ENCODE measurements at regions not wholly inside any gene's neighbourhood (a gene's known extent, or its start where the extent isn't known, plus 50 kb on each side); places are given as distances from the start of the nearest gene placed in this dataset.

- TF ChIP-seq GLIS3 (CRISPR knock-in tag; IDR thresholded peaks at IDR 0.05) (no peak), PPARA (CRISPR knock-in tag; IDR thresholded peaks at IDR 0.05; ENCODE audit: borderline replicate concordance) (no peak), ZFP3 (CRISPR knock-in tag; IDR thresholded peaks at IDR 0.05) (no peak), TSHZ2 (CRISPR knock-in tag; IDR thresholded peaks at IDR 0.05) (no peak), CSRNP3 (CRISPR knock-in tag; IDR thresholded peaks at IDR 0.05) (no peak), CREB5 (CRISPR knock-in tag; IDR thresholded peaks at IDR 0.05; ENCODE audit: low read depth) (no peak), CSDC2 (CRISPR knock-in tag; IDR thresholded peaks at IDR 0.05) (no peak), ARNTL (CRISPR knock-in tag; IDR thresholded peaks at IDR 0.05; ENCODE audit: borderline replicate concordance, low read depth) (no peak), TOX (CRISPR knock-in tag; IDR thresholded peaks at IDR 0.05; ENCODE audit: borderline replicate concordance) (no peak)
Measured at GRCh38 chr7:1368184-1368681, 91.0 kb downstream of the MICALL2 start.

Data from SK-N-SH treated with all-trans-retinoic acid at 6 μM for 48 hours (cell line).